ENCODE measurements at regions not wholly inside any gene's neighbourhood (a gene's known extent, or its start where the extent isn't known, plus 50 kb on each side); places are given as distances from the start of the nearest gene placed in this dataset.
A peak's percentile ranks its signal among the peaks of the same experiment; 100 is the strongest.

DNA sequence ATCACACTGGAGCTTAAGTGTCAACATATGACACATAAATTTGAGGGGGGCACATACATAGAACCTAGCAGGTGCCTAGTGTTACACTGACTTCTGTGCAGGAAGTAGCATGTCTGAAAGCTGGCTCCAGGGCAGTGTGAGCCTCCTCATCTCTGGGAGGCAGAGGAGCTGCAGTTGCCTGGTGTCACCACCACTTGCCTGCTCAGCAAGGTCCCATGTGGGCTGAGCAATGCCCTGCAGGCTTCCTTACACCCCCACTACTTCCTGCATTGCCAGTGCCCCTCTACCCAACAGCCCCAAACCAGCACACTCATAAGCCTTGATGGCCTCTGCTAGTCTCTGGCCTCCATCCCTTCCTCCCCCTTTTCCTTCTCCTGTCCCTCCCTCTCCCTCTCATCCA is 165.8 kb downstream of the BUD13 start:
- no peaks in the 10 kb centered on the region for H3K9me3 ChIP-seq (replicated peaks in 1 of 3)
- no peaks in the 10 kb centered on the region for H3K36me3 ChIP-seq (replicated peaks in 1 of 2)
- peak in 1 of 7 donors; percentile 30 for DNase-seq
- H3K4me3 ChIP-seq: no peak overlapping the region
- no peak overlapping the region for H3K27ac ChIP-seq
- no peak for TF ChIP-seq POLR2A (IDR thresholded peaks at IDR 0.05)
- TF ChIP-seq CTCF (IDR thresholded peaks at IDR 0.05): no peak
- intact Hi-C loops (cut with DNase I): no loop called here
- no peaks in the 10 kb centered on the region for H3K27me3 ChIP-seq
- peaks cover 0 to 3% of the 10 kb centered on the region in 2 donors for H3K4me1 ChIP-seq (replicated peaks in 1 of 2)

- H3K36me3 ChIP-seq (replicated peaks in 1 of 2): no peaks in the 10 kb centered on the region
- no peak overlapping the region for H3K4me3 ChIP-seq
- peak in 6 of 7 donors; percentile 8 to 49 (median 23) for DNase-seq
- no peaks in the 10 kb centered on the region for H3K27me3 ChIP-seq
- no peak for TF ChIP-seq POLR2A (IDR thresholded peaks at IDR 0.05)
- peak in 2 of 6 experiments; percentile 9 to 20 for TF ChIP-seq CTCF (IDR thresholded peaks at IDR 0.05)
- 28 to 36% (median 33%) methylated on average over 6 of the region's 6 CpGs for WGBS, 4 donors
- no peak overlapping the region for H3K27ac ChIP-seq
- H3K9me3 ChIP-seq (replicated peaks in 1 of 3): no peaks in the 10 kb centered on the region
- H3K4me1 ChIP-seq (replicated peaks in 1 of 2): peaks cover 3 to 8% of the 10 kb centered on the region in 2 donors
- intact Hi-C loops (cut with DNase I): no loop called here
Measured at GRCh38 chr11:116605543-116606459, 167.0 kb downstream of the BUD13 start.

GRCh38 chr11:116603728-116604323 is 169.0 kb downstream of the BUD13 start:
- 79 to 91% (median 83%) methylated on average over 14 to 15 of the region's 15 CpGs for WGBS, 4 donors
- DNase-seq: peak in 1 of 7 donors; percentile 43
- Histone ChIP-seq H3K9me3 (replicated peaks in 1 of 3) (no peaks in the 10 kb centered on the region), H3K4me1 (replicated peaks in 1 of 2) (peaks cover 3 to 8% of the 10 kb centered on the region in 2 donors), H3K36me3 (replicated peaks in 1 of 2) (no peaks in the 10 kb centered on the region), H3K27me3 (no peaks in the 10 kb centered on the region), H3K27ac (no peak overlapping the region), H3K4me3 (no peak overlapping the region)
- TF ChIP-seq CTCF (IDR thresholded peaks at IDR 0.05): no peak
- TF ChIP-seq POLR2A (IDR thresholded peaks at IDR 0.05): no peak
- intact Hi-C loops (cut with DNase I): no loop called here

DNA sequence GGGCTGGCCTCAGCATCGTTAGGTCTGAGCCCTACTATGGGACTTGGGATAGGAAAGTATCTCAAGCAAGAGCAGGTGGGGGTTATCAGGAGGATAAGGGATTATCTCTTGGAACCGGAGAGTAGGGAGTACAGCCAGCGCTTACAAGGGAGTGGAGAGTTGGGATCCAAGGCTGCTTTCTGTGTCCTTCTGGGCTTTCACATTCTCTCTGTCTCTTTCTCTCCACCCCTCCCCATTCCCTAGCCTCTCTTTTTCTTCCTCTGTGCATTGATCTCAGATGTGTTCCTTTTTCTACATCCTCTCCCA is 170.2 kb downstream of the BUD13 start:
- 39 to 45% (median 41%) methylated on average over 3 of the region's 3 CpGs for WGBS, 4 donors
- Histone ChIP-seq H3K36me3 (replicated peaks in 1 of 2) (no peaks in the 10 kb centered on the region), H3K4me3 (no peak overlapping the region), H3K4me1 (replicated peaks in 1 of 2) (peaks cover 3 to 8% of the 10 kb centered on the region in 2 donors), H3K27me3 (no peaks in the 10 kb centered on the region), H3K9me3 (replicated peaks in 1 of 3) (no peaks in the 10 kb centered on the region), H3K27ac (no peak overlapping the region)
- DNase-seq: peak in 1 of 7 donors; percentile 31
- intact Hi-C loops (cut with DNase I): no loop called here
- TF ChIP-seq CTCF (IDR thresholded peaks at IDR 0.05) (no peak), POLR2A (IDR thresholded peaks at IDR 0.05) (no peak)
